Ovary (tissue), 3 donors: ENCODE measurements at regions not wholly inside any gene's neighbourhood (a gene's known extent, or its start where the extent isn't known, plus 50 kb on each side); places are given as distances from the start of the nearest gene placed in this dataset.

ENCODE experiments used
- EP300 ChIP-seq: sonication (generic); formaldehyde crosslinking; IDR thresholded peaks from one replicate; pipeline ENCODE4 v1.6.1; 2017; ENCODE audit warnings: antibody characterized with exemption
- TF ChIP-seq, protein P1 (sequence below), 3 donors: fragments of 450-650 bp in 2 of 3; fragments of 200-600 bp in 1 of 3; IDR thresholded peaks; one replicate each; pipeline versions ENCODE4 v1.5.1 to v1.8.0; 2016 to 2022; ENCODE audit warnings: antibody characterized with exemption in 3 of 3, mild to moderate bottlenecking in 1 of 3
- donor health status: DM: no; HTN: no; CAD: no.

DNA sequence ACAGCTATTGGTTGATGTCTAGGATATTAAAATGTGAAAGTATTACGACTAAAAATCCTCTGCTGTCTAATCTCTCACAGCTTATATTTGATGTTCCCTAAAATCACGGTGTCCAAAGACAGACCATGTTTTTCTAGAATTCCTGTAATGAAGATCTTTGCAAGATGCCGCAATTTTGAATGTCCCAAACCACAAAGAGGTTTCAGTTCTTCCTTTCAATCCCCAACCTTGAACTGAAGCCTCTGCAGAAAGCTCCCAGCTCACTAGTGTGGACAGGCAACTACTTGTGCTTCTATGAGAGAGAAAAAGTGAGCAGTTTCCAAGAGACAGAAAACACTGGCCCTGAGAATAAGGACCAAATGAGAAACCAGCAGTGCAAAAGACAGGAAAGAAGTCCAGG, 370.1 kb downstream of the FOXA2 start:
- no peak for TF ChIP-seq EP300
- TF ChIP-seq, protein P1, sequence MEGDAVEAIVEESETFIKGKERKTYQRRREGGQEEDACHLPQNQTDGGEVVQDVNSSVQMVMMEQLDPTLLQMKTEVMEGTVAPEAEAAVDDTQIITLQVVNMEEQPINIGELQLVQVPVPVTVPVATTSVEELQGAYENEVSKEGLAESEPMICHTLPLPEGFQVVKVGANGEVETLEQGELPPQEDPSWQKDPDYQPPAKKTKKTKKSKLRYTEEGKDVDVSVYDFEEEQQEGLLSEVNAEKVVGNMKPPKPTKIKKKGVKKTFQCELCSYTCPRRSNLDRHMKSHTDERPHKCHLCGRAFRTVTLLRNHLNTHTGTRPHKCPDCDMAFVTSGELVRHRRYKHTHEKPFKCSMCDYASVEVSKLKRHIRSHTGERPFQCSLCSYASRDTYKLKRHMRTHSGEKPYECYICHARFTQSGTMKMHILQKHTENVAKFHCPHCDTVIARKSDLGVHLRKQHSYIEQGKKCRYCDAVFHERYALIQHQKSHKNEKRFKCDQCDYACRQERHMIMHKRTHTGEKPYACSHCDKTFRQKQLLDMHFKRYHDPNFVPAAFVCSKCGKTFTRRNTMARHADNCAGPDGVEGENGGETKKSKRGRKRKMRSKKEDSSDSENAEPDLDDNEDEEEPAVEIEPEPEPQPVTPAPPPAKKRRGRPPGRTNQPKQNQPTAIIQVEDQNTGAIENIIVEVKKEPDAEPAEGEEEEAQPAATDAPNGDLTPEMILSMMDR (IDR thresholded peaks at IDR 0.05) = no peak
